CD4-positive, alpha-beta T cell treated with Interleukin-21 for 1 hour (primary cell): ENCODE measurements at regions not wholly inside any gene's neighbourhood (a gene's known extent, or its start where the extent isn't known, plus 50 kb on each side); places are given as distances from the start of the nearest gene placed in this dataset.
"Not testable (repeated sequence)": the region's sequence is repeated elsewhere in the genome, so short reads cannot be mapped to it uniquely, and the experiment has no call there.

ENCODE experiments used
- DNase-seq: peaks from one replicate; pipeline ENCODE4 v3.0.0-alpha.2; 2020

GRCh38 chr1:148679050-148679786 lies 69.4 kb upstream of the NUDT4B start:
- DNase-seq: peak; percentile 48

GRCh38 chr1:148679787-148680326 lies 68.7 kb upstream of the NUDT4B start:
- not testable (repeated sequence) for DNase-seq

GRCh38 chr1:148686735-148687134 lies 61.8 kb upstream of the NUDT4B start:
- not testable (repeated sequence) for DNase-seq

GRCh38 chr1:148687376-148687775 lies 61.2 kb upstream of the NUDT4B start:
- not testable (repeated sequence) for DNase-seq
